Osteoblast (primary cell): ENCODE measurements at regions not wholly inside any gene's neighbourhood (a gene's known extent, or its start where the extent isn't known, plus 50 kb on each side); places are given as distances from the start of the nearest gene placed in this dataset.
"Not testable (repeated sequence)": the region's sequence is repeated elsewhere in the genome, so short reads cannot be mapped to it uniquely, and the experiment has no call there.

Source experiments
- DNase-seq: peaks from one replicate; pipeline ENCODE4 v3.0.0; 2011; ENCODE audit warnings: low spot score, mixed read lengths; ENCODE audit not compliant: insufficient read length; ENCODE audit errors: missing footprints
- H2AFZ ChIP-seq: 2 replicates; pipeline ENCODE4 v1.6.0; 2011; ENCODE audit warnings: mild to moderate bottlenecking, low read length
- H3K27ac ChIP-seq: 2 replicates; pipeline ENCODE4 v1.5.1; 2011; ENCODE audit warnings: mild to moderate bottlenecking, low read depth, low read length, moderate library complexity
- H3K27me3 ChIP-seq: 2 replicates; pipeline ENCODE4 v1.6.0; 2012; ENCODE audit warnings: mild to moderate bottlenecking, control low read depth, inconsistent platforms, low read length, moderate library complexity; ENCODE audit not compliant: insufficient read depth
- H3K36me3 ChIP-seq: 2 replicates; pipeline ENCODE4 v1.5.1; 2011; ENCODE audit warnings: mild to moderate bottlenecking, low read length, control low read depth, moderate library complexity; ENCODE audit not compliant: insufficient read depth
- H3K4me1 ChIP-seq: 2 replicates; pipeline ENCODE4 v1.5.1; 2011; ENCODE audit warnings: mild to moderate bottlenecking, low read length, control low read depth, moderate library complexity; ENCODE audit not compliant: insufficient read depth
- H3K4me2 ChIP-seq: 2 replicates; pipeline ENCODE4 v1.6.0; 2011; ENCODE audit warnings: mild to moderate bottlenecking, low read length; ENCODE audit not compliant: insufficient read depth
- H3K4me3 ChIP-seq: fragments of 200-600 bp; sonication (generic); 3 replicates; pipeline ENCODE4 v1.5.1; 2012; ENCODE audit warnings: mild to moderate bottlenecking, low read length, inconsistent platforms; ENCODE audit not compliant: insufficient read depth
- H3K79me2 ChIP-seq: 2 replicates; pipeline ENCODE4 v1.6.0; 2012; ENCODE audit warnings: mild to moderate bottlenecking, low read length, control low read depth, inconsistent platforms; ENCODE audit not compliant: insufficient read depth
- H3K9me3 ChIP-seq: 2 replicates; pipeline ENCODE4 v1.5.1; 2011; ENCODE audit warnings: low read depth, low read length, control low read depth
- H4K20me1 ChIP-seq: 2 replicates; pipeline ENCODE4 v1.6.0; 2012; ENCODE audit warnings: mild to moderate bottlenecking, low read length, control low read depth; ENCODE audit not compliant: insufficient read depth
- TF ChIP-seq, protein P1 (sequence below): IDR thresholded peaks from 2 replicates; pipeline ENCODE4 v1.5.1; 2011; ENCODE audit warnings: mild to moderate bottlenecking, low read depth, low read length, moderate library complexity; ENCODE audit errors: extremely low read depth

DNA sequence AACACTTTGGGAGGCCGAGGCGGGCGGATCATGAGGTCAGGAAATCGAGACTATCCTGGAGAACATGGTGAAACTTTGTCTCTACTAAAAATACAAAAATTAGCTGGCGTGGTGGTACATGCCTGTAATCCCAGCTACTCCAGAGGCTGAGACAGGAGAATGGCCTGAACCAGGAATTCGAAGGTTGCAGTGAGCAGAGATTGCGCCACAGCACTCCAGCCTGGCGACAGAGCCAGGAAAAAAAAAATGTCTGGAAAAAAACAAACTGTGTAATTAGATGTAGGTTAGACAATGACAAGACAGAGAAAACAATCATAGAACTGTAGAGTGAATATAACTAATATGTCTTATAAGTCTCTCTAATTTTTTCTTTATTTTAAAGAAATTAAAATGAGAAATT, 1002.5 kb upstream of the LCORL start:
- H3K27ac ChIP-seq: no peak overlapping the region
- H4K20me1 ChIP-seq: no peaks in the 10 kb centered on the region
- H3K4me3 ChIP-seq: no peak overlapping the region
- TF ChIP-seq, protein P1, sequence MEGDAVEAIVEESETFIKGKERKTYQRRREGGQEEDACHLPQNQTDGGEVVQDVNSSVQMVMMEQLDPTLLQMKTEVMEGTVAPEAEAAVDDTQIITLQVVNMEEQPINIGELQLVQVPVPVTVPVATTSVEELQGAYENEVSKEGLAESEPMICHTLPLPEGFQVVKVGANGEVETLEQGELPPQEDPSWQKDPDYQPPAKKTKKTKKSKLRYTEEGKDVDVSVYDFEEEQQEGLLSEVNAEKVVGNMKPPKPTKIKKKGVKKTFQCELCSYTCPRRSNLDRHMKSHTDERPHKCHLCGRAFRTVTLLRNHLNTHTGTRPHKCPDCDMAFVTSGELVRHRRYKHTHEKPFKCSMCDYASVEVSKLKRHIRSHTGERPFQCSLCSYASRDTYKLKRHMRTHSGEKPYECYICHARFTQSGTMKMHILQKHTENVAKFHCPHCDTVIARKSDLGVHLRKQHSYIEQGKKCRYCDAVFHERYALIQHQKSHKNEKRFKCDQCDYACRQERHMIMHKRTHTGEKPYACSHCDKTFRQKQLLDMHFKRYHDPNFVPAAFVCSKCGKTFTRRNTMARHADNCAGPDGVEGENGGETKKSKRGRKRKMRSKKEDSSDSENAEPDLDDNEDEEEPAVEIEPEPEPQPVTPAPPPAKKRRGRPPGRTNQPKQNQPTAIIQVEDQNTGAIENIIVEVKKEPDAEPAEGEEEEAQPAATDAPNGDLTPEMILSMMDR: no peak
- no peak overlapping the region for H3K4me2 ChIP-seq
- no peak overlapping the region for H2AFZ ChIP-seq
- H3K4me1 ChIP-seq: no peaks in the 10 kb centered on the region
- H3K9me3 ChIP-seq: peaks cover 2% of the 10 kb centered on the region
- H3K79me2 ChIP-seq: no peaks in the 10 kb centered on the region
- no peaks in the 10 kb centered on the region for H3K36me3 ChIP-seq
- DNase-seq: no peak
- H3K27me3 ChIP-seq: no peaks in the 10 kb centered on the region

DNA sequence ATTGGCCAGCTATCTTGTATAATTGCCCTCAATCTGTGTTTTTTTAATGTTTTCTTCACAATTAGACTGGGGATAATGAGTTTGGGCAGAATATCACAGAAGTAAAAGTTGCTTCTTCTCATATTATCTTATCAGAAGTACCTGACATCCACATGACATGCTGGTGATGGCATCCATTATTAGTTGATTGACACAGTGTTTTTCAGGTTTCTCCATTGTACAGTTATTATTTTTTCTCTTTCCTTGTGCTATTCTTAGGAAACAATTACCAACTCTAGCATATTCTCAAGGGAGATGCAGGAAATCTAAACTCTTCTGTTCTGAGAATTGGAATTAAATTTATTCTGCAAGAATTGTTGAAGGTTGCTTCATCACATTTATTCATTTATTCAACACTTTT, 1000.1 kb upstream of the LCORL start:
- no peak overlapping the region for H3K4me3 ChIP-seq
- H3K36me3 ChIP-seq: no peaks in the 10 kb centered on the region
- no peak overlapping the region for H3K4me2 ChIP-seq
- H3K4me1 ChIP-seq: no peaks in the 10 kb centered on the region
- H3K9me3 ChIP-seq: peaks cover 2% of the 10 kb centered on the region
- no peaks in the 10 kb centered on the region for H4K20me1 ChIP-seq
- DNase-seq: no peak
- no peaks in the 10 kb centered on the region for H3K27me3 ChIP-seq
- H3K79me2 ChIP-seq: no peaks in the 10 kb centered on the region
- TF ChIP-seq, protein P1: no peak
- H3K27ac ChIP-seq: no peak overlapping the region
- H2AFZ ChIP-seq: no peak overlapping the region

DNA sequence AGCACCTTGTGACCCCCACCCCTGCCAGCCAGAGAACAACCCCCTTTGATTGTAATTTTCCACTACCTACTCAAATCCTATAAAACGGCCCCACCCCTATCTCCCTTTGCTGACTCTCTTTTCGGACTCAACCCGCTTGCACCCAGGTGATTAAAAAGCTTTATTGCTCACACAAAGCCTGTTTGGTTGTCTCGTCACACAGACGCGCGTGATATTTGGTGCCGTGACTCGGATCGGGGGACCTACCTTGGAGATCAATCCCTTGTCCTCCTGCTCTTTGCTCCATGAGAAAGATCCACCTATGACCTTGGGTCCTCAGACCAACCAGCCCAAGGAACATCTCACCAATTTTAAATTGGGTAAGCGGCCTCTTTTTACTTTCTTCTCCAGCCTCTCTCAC, 995.0 kb upstream of the LCORL start:
- not testable (repeated sequence) for H4K20me1 ChIP-seq, H3K27me3 ChIP-seq, H3K79me2 ChIP-seq, H2AFZ ChIP-seq, H3K4me3 ChIP-seq, H3K9me3 ChIP-seq, H3K4me1 ChIP-seq, DNase-seq, H3K36me3 ChIP-seq, H3K27ac ChIP-seq, H3K4me2 ChIP-seq

DNA sequence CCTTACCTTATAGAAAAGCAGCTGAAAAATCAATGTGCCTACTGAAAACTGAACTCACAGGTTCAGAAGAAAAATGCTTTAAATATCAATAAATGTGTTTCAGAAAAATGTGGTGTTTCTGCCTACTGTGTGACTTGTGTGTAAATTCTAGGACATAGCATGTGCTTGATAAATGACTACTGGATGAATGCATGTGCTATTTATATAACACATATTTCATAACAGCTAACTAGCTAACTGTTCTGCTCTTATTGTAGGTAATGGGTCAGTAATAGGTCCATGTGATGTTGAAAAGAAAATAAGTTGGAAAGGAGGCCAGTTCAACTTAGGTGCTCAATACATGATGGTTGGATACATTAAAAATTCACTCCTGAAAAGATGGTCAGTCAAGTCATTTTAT, 993.0 kb upstream of the LCORL start:
- no peaks in the 10 kb centered on the region for H3K79me2 ChIP-seq
- no peaks in the 10 kb centered on the region for H3K36me3 ChIP-seq
- H3K4me2 ChIP-seq: no peak overlapping the region
- H3K9me3 ChIP-seq: no peaks in the 10 kb centered on the region
- DNase-seq: no peak
- no peaks in the 10 kb centered on the region for H3K27me3 ChIP-seq
- no peaks in the 10 kb centered on the region for H4K20me1 ChIP-seq
- H2AFZ ChIP-seq: no peak overlapping the region
- no peak overlapping the region for H3K4me3 ChIP-seq
- H3K4me1 ChIP-seq: no peaks in the 10 kb centered on the region
- no peak overlapping the region for H3K27ac ChIP-seq
- TF ChIP-seq, protein P1: no peak

DNA sequence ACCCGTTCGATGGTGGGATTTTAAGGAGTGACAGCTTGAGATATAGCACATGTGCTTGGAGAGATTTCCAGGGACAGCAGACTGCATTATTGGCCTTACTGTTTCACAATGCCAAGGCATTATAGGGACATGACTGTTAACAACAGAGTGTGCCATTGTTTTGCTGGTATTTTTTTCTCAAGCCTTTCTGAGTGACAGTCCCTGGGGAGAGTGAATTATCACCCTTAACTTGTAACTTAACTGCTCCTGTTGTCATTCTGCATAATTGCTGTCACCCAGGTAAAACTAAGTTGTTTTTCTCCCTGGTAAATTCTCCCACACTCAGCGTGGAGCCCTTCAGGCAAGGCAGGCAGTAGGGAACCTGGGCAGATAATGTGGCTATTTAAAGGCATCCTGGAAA, 989.2 kb upstream of the LCORL start:
- no peaks in the 10 kb centered on the region for H3K27me3 ChIP-seq
- H3K36me3 ChIP-seq: no peaks in the 10 kb centered on the region
- H3K4me2 ChIP-seq: no peak overlapping the region
- H3K79me2 ChIP-seq: no peaks in the 10 kb centered on the region
- TF ChIP-seq, protein P1: no peak
- no peaks in the 10 kb centered on the region for H3K4me1 ChIP-seq
- no peak for DNase-seq
- no peak overlapping the region for H3K4me3 ChIP-seq
- no peaks in the 10 kb centered on the region for H4K20me1 ChIP-seq
- H3K9me3 ChIP-seq: no peaks in the 10 kb centered on the region
- no peak overlapping the region for H2AFZ ChIP-seq
- no peak overlapping the region for H3K27ac ChIP-seq
